ENCODE measurements at regions not wholly inside any gene's neighbourhood (a gene's known extent, or its start where the extent isn't known, plus 50 kb on each side); places are given as distances from the start of the nearest gene placed in this dataset.
"Not testable (repeated sequence)": the region's sequence is repeated elsewhere in the genome, so short reads cannot be mapped to it uniquely, and the experiment has no call there.

- Histone ChIP-seq H3K79me2 (ENCODE audit: control insufficient read depth, insufficient read depth, low read length, unreplicated experiment) (no peaks in the 10 kb centered on the region), H2AFZ (ENCODE audit: low read length, unreplicated experiment) (no peak overlapping the region), H3K27me3 (ENCODE audit: insufficient read depth, low read length) (0 out of 2 replicates have a peak, but pooled peaks cover 4% of the 10 kb centered on the region), H3K4me1 (ENCODE audit: control insufficient read depth, insufficient read depth, low read length, unreplicated experiment) (no peaks in the 10 kb centered on the region), H3K4me3 (ENCODE audit: low read depth, low read length) (no peak overlapping the region), H3K27ac (ENCODE audit: low read depth, low read length) (no peak overlapping the region), H3K36me3 (ENCODE audit: insufficient read depth, low read length) (no peaks in the 10 kb centered on the region)
Observed at GRCh38 chr4:146107587-146108240, 67.8 kb upstream of the LSM6 start.

GRCh38 chr4:146105464-146105863, 70.1 kb upstream of the LSM6 start:
- no peak overlapping the region for H3K27ac ChIP-seq (ENCODE audit: low read depth, low read length)
- no peak overlapping the region for H3K4me3 ChIP-seq (ENCODE audit: low read depth, low read length)
- no peak overlapping the region for H2AFZ ChIP-seq (ENCODE audit: low read length, unreplicated experiment)

GRCh38 chr4:146104541-146104940, 71.0 kb upstream of the LSM6 start:
- H3K27me3 ChIP-seq (ENCODE audit: insufficient read depth, low read length): 0 out of 2 replicates have a peak, but pooled peaks cover 4% of the 10 kb centered on the region
- no peaks in the 10 kb centered on the region for H3K4me1 ChIP-seq (ENCODE audit: control insufficient read depth, insufficient read depth, low read length, unreplicated experiment)
- H2AFZ ChIP-seq (ENCODE audit: low read length, unreplicated experiment): no peak overlapping the region
- no peak overlapping the region for H3K27ac ChIP-seq (ENCODE audit: low read depth, low read length)
- no peaks in the 10 kb centered on the region for H3K36me3 ChIP-seq (ENCODE audit: insufficient read depth, low read length)
- no peak overlapping the region for H3K4me3 ChIP-seq (ENCODE audit: low read depth, low read length)
- no peaks in the 10 kb centered on the region for H3K79me2 ChIP-seq (ENCODE audit: control insufficient read depth, insufficient read depth, low read length, unreplicated experiment)

More at GRCh38 chr4:146105464-146105863, 70.1 kb upstream of the LSM6 start:
- Histone ChIP-seq H3K36me3 (ENCODE audit: insufficient read depth, low read length) (no peaks in the 10 kb centered on the region), H3K27me3 (ENCODE audit: insufficient read depth, low read length) (0 out of 2 replicates have a peak, but pooled peaks cover 4% of the 10 kb centered on the region), H3K79me2 (ENCODE audit: control insufficient read depth, insufficient read depth, low read length, unreplicated experiment) (no peaks in the 10 kb centered on the region), H3K4me1 (ENCODE audit: control insufficient read depth, insufficient read depth, low read length, unreplicated experiment) (no peaks in the 10 kb centered on the region)

GRCh38 chr4:146104052-146104451, 71.5 kb upstream of the LSM6 start:
- H3K27ac ChIP-seq (ENCODE audit: low read depth, low read length); H3K79me2 ChIP-seq (ENCODE audit: control insufficient read depth, insufficient read depth, low read length, unreplicated experiment); H2AFZ ChIP-seq (ENCODE audit: low read length, unreplicated experiment); H3K4me1 ChIP-seq (ENCODE audit: control insufficient read depth, insufficient read depth, low read length, unreplicated experiment); H3K36me3 ChIP-seq (ENCODE audit: insufficient read depth, low read length); H3K4me3 ChIP-seq (ENCODE audit: low read depth, low read length); H3K27me3 ChIP-seq (ENCODE audit: insufficient read depth, low read length): not testable (repeated sequence)

- H3K27me3 ChIP-seq (ENCODE audit: insufficient read depth, low read length): no peaks in the 10 kb centered on the region
- no peaks in the 10 kb centered on the region for H3K79me2 ChIP-seq (ENCODE audit: control insufficient read depth, insufficient read depth, low read length, unreplicated experiment)
- no peak overlapping the region for H2AFZ ChIP-seq (ENCODE audit: low read length, unreplicated experiment)
- no peaks in the 10 kb centered on the region for H3K4me1 ChIP-seq (ENCODE audit: control insufficient read depth, insufficient read depth, low read length, unreplicated experiment)
- H3K27ac ChIP-seq (ENCODE audit: low read depth, low read length): no peak overlapping the region
- H3K4me3 ChIP-seq (ENCODE audit: low read depth, low read length): no peak overlapping the region
- no peaks in the 10 kb centered on the region for H3K36me3 ChIP-seq (ENCODE audit: insufficient read depth, low read length)
Observed at GRCh38 chr4:146099585-146099984, 75.9 kb upstream of the LSM6 start.

GRCh38 chr4:146098978-146099377, 76.5 kb upstream of the LSM6 start:
- H3K79me2 ChIP-seq (ENCODE audit: control insufficient read depth, insufficient read depth, low read length, unreplicated experiment): no peaks in the 10 kb centered on the region
- H3K4me1 ChIP-seq (ENCODE audit: control insufficient read depth, insufficient read depth, low read length, unreplicated experiment): no peaks in the 10 kb centered on the region
- no peak overlapping the region for H3K27ac ChIP-seq (ENCODE audit: low read depth, low read length)
- H3K27me3 ChIP-seq (ENCODE audit: insufficient read depth, low read length): no peaks in the 10 kb centered on the region
- H2AFZ ChIP-seq (ENCODE audit: low read length, unreplicated experiment): no peak overlapping the region
- H3K4me3 ChIP-seq (ENCODE audit: low read depth, low read length): no peak overlapping the region
- no peaks in the 10 kb centered on the region for H3K36me3 ChIP-seq (ENCODE audit: insufficient read depth, low read length)

GRCh38 chr4:146098397-146098796, 77.1 kb upstream of the LSM6 start:
- Histone ChIP-seq H3K79me2 (ENCODE audit: control insufficient read depth, insufficient read depth, low read length, unreplicated experiment) (no peaks in the 10 kb centered on the region), H3K27me3 (ENCODE audit: insufficient read depth, low read length) (no peaks in the 10 kb centered on the region), H2AFZ (ENCODE audit: low read length, unreplicated experiment) (no peak overlapping the region), H3K27ac (ENCODE audit: low read depth, low read length) (no peak overlapping the region), H3K4me3 (ENCODE audit: low read depth, low read length) (no peak overlapping the region), H3K36me3 (ENCODE audit: insufficient read depth, low read length) (no peaks in the 10 kb centered on the region), H3K4me1 (ENCODE audit: control insufficient read depth, insufficient read depth, low read length, unreplicated experiment) (no peaks in the 10 kb centered on the region)

GRCh38 chr4:146096371-146096770, 79.1 kb upstream of the LSM6 start:
- H3K79me2 ChIP-seq (ENCODE audit: control insufficient read depth, insufficient read depth, low read length, unreplicated experiment): no peaks in the 10 kb centered on the region
- H3K36me3 ChIP-seq (ENCODE audit: insufficient read depth, low read length): no peaks in the 10 kb centered on the region
- H3K4me1 ChIP-seq (ENCODE audit: control insufficient read depth, insufficient read depth, low read length, unreplicated experiment): no peaks in the 10 kb centered on the region
- H3K27me3 ChIP-seq (ENCODE audit: insufficient read depth, low read length): no peaks in the 10 kb centered on the region; the same call in 1 of the 2 replicates
- H3K27ac ChIP-seq (ENCODE audit: low read depth, low read length): no peak overlapping the region
- H2AFZ ChIP-seq (ENCODE audit: low read length, unreplicated experiment): no peak overlapping the region
- H3K4me3 ChIP-seq (ENCODE audit: low read depth, low read length): no peak overlapping the region

GRCh38 chr4:146095860-146096259, 79.7 kb upstream of the LSM6 start:
- no peak overlapping the region for H3K4me3 ChIP-seq (ENCODE audit: low read depth, low read length)
- no peaks in the 10 kb centered on the region for H3K4me1 ChIP-seq (ENCODE audit: control insufficient read depth, insufficient read depth, low read length, unreplicated experiment)
- H3K27me3 ChIP-seq (ENCODE audit: insufficient read depth, low read length): no peaks in the 10 kb centered on the region; the same call in 1 of the 2 replicates
- H2AFZ ChIP-seq (ENCODE audit: low read length, unreplicated experiment): no peak overlapping the region
- no peak overlapping the region for H3K27ac ChIP-seq (ENCODE audit: low read depth, low read length)
- no peaks in the 10 kb centered on the region for H3K79me2 ChIP-seq (ENCODE audit: control insufficient read depth, insufficient read depth, low read length, unreplicated experiment)
- H3K36me3 ChIP-seq (ENCODE audit: insufficient read depth, low read length): no peaks in the 10 kb centered on the region

GRCh38 chr4:146095091-146095690, 80.3 kb upstream of the LSM6 start:
- no peaks in the 10 kb centered on the region for H3K79me2 ChIP-seq (ENCODE audit: control insufficient read depth, insufficient read depth, low read length, unreplicated experiment)
- H3K4me3 ChIP-seq (ENCODE audit: low read depth, low read length): no peak overlapping the region
- no peaks in the 10 kb centered on the region for H3K4me1 ChIP-seq (ENCODE audit: control insufficient read depth, insufficient read depth, low read length, unreplicated experiment)
- H3K27me3 ChIP-seq (ENCODE audit: insufficient read depth, low read length): no peaks in the 10 kb centered on the region; the same call in 1 of the 2 replicates
- no peak overlapping the region for H3K27ac ChIP-seq (ENCODE audit: low read depth, low read length)
- no peak overlapping the region for H2AFZ ChIP-seq (ENCODE audit: low read length, unreplicated experiment)
- H3K36me3 ChIP-seq (ENCODE audit: insufficient read depth, low read length): no peaks in the 10 kb centered on the region

GRCh38 chr4:146088690-146089089, 86.8 kb upstream of the LSM6 start:
- Histone ChIP-seq H3K4me1 (ENCODE audit: control insufficient read depth, insufficient read depth, low read length, unreplicated experiment) (no peaks in the 10 kb centered on the region), H3K27me3 (ENCODE audit: insufficient read depth, low read length) (peaks cover 15% of the 10 kb centered on the region), H3K4me3 (ENCODE audit: low read depth, low read length) (no peak overlapping the region), H2AFZ (ENCODE audit: low read length, unreplicated experiment) (no peak overlapping the region), H3K36me3 (ENCODE audit: insufficient read depth, low read length) (no peaks in the 10 kb centered on the region), H3K79me2 (ENCODE audit: control insufficient read depth, insufficient read depth, low read length, unreplicated experiment) (no peaks in the 10 kb centered on the region), H3K27ac (ENCODE audit: low read depth, low read length) (no peak overlapping the region)

Measured in ACC112 (cell line).